GM12878 (cell line): ENCODE measurements at regions not wholly inside any gene's neighbourhood (a gene's known extent, or its start where the extent isn't known, plus 50 kb on each side); places are given as distances from the start of the nearest gene placed in this dataset.

Experiments
- BCL3 ChIP-seq: IDR thresholded peaks from 2 replicates; pipeline ENCODE4 v1.6.1; 2011; ENCODE audit warnings: borderline replicate concordance, low read depth, mild to moderate bottlenecking, moderate library complexity, low read length; ENCODE audit not compliant: insufficient read depth, poor library complexity, severe bottlenecking
- DPF2 ChIP-seq: fragments of 450-650 bp; IDR thresholded peaks from 2 replicates; pipeline ENCODE4 v1.6.1; 2017; ENCODE audit warnings: mild to moderate bottlenecking
- IKZF2 ChIP-seq, 2 experiments: fragments of 450-650 bp; IDR thresholded peaks; 2 replicates each; pipeline ENCODE4 v1.6.1; 2017; ENCODE audit warnings: mild to moderate bottlenecking in 2 of 2, moderate library complexity in 2 of 2
- LARP7 ChIP-seq: fragments of 450-650 bp; IDR thresholded peaks from 2 replicates; pipeline ENCODE4 v1.6.1; 2017; ENCODE audit warnings: mild to moderate bottlenecking
- PBX3 ChIP-seq: IDR thresholded peaks from 2 replicates; pipeline ENCODE4 v1.6.1; 2011; ENCODE audit warnings: mild to moderate bottlenecking, low read depth, low read length, moderate library complexity; ENCODE audit not compliant: insufficient replicate concordance
- RFX5 ChIP-seq: IDR thresholded peaks from 2 replicates; pipeline ENCODE4 v1.6.1; 2011; ENCODE audit warnings: low read depth, low read length, improper control_type of control experiment
- ZBTB11 ChIP-seq: fragments of 450-650 bp; formaldehyde crosslinking; IDR thresholded peaks from 2 replicates; pipeline ENCODE4 v1.5.0; 2022; ENCODE audit warnings: mild to moderate bottlenecking, missing genetic modification characterization
- TF ChIP-seq, protein P1 (sequence below): fragments of 450-650 bp; IDR thresholded peaks from 2 replicates; pipeline ENCODE4 v1.6.1; 2018; ENCODE audit warnings: borderline replicate concordance, mild to moderate bottlenecking; ENCODE audit not compliant: partially characterized antibody

- peak; percentile 45 for TF ChIP-seq BCL3
- no peak for TF ChIP-seq ZBTB11 (CRISPR knock-in tag)
- no peak for TF ChIP-seq RFX5
- TF ChIP-seq, protein P1, sequence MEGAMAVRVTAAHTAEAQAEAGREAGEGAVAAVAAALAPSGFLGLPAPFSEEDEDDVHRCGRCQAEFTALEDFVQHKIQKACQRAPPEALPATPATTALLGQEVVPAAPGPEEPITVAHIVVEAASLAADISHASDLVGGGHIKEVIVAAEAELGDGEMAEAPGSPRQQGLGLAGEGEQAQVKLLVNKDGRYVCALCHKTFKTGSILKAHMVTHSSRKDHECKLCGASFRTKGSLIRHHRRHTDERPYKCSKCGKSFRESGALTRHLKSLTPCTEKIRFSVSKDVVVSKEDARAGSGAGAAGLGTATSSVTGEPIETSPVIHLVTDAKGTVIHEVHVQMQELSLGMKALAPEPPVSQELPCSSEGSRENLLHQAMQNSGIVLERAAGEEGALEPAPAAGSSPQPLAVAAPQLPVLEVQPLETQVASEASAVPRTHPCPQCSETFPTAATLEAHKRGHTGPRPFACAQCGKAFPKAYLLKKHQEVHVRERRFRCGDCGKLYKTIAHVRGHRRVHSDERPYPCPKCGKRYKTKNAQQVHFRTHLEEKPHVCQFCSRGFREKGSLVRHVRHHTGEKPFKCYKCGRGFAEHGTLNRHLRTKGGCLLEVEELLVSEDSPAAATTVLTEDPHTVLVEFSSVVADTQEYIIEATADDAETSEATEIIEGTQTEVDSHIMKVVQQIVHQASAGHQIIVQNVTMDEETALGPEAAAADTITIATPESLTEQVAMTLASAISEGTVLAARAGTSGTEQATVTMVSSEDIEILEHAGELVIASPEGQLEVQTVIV: no peak
- TF ChIP-seq PBX3: no peak
- TF ChIP-seq IKZF2 (IDR thresholded peaks at IDR 0.05): peak; percentile 97
- no peak for TF ChIP-seq LARP7
- TF ChIP-seq DPF2: peak; percentile 99
These were observed 110.2 kb upstream of the CCDC68 start (continued) for GRCh38 chr18:55069497-55069896.
